Calu3 (cell line): ENCODE measurements at regions not wholly inside any gene's neighbourhood (a gene's known extent, or its start where the extent isn't known, plus 50 kb on each side); places are given as distances from the start of the nearest gene placed in this dataset.

Experiments
- BruUV-seq: library from RNA; stranded (reverse); fragments of 400-500 nt; replicated peaks from 2 replicates; lab custom pipeline; 2021; lab: Mats Ljungman, UMichigan
- CTCF ChIA-PET: fragments of 300-600 bp; sonication (Branson Sonifier 250); formaldehyde crosslinking; loops from one replicate; lab custom pipeline; 2022; ENCODE audit warnings: antibody characterized with exemption; lab: Charles Lee
- DNase-seq: peaks from one replicate; pipeline ENCODE4 v3.0.0; 2022
- H3K27ac Mint-ChIP-seq: one replicate; pipeline ENCODE4 v1.8.0; 2022; ENCODE audit warnings: mixed read lengths; ENCODE audit not compliant: unreplicated experiment
- H3K27me3 Mint-ChIP-seq: one replicate; pipeline ENCODE4 v1.8.0; 2022; ENCODE audit warnings: mixed read lengths; ENCODE audit not compliant: unreplicated experiment
- H3K36me3 Mint-ChIP-seq: one replicate; pipeline ENCODE4 v1.8.0; 2022; ENCODE audit warnings: mild to moderate bottlenecking, moderate library complexity, mixed read lengths; ENCODE audit not compliant: insufficient read depth, unreplicated experiment
- H3K4me1 Mint-ChIP-seq: one replicate; pipeline ENCODE4 v1.8.0; 2022; ENCODE audit warnings: mild to moderate bottlenecking, low read depth, mixed read lengths; ENCODE audit not compliant: unreplicated experiment
- H3K4me3 Mint-ChIP-seq: one replicate; pipeline ENCODE4 v1.8.0; 2022; ENCODE audit warnings: mild to moderate bottlenecking, low read depth, moderate library complexity, mixed read lengths; ENCODE audit not compliant: unreplicated experiment
- H3K9me3 Mint-ChIP-seq: one replicate; pipeline ENCODE4 v1.8.0; 2022; ENCODE audit warnings: low read depth, mixed read lengths; ENCODE audit not compliant: unreplicated experiment
- intact Hi-C: fragments of 100-400 bp; cut with micrococcal nuclease; formaldehyde crosslinking; loops from one replicate; pipeline ENCODE4 v1.10.0; 2022; ENCODE audit not compliant: unreplicated experiment
- TF ChIP-seq, protein P1 (sequence below): fragments of 200-600 bp; IDR thresholded peaks from one replicate; pipeline ENCODE4 v1.8.0; 2022; ENCODE audit warnings: antibody characterized with exemption; ENCODE audit not compliant: unreplicated experiment

DNA sequence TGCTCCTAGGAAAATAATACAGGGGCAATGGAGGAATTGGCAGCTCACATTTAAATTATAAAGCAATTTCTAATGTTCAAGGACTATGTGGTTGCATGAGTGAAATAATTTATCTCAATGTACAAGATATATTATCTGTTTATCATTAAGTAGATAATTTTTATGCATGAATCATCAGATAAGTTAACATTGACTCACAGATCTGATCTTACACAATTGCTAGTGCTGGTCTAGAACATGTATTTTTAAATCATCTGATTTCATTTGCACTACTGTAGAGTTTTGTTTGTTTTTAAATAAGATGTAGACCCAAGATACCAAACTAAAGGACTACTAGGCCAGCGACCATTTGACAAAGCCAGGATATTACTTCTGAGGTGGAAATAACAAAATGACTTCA is 199.2 kb downstream of the BMP2 start:
- H3K27ac Mint-ChIP-seq: no peak overlapping the region
- no peak for DNase-seq
- peaks cover 11% of the 10 kb centered on the region for H3K4me1 Mint-ChIP-seq
- TF ChIP-seq, protein P1, sequence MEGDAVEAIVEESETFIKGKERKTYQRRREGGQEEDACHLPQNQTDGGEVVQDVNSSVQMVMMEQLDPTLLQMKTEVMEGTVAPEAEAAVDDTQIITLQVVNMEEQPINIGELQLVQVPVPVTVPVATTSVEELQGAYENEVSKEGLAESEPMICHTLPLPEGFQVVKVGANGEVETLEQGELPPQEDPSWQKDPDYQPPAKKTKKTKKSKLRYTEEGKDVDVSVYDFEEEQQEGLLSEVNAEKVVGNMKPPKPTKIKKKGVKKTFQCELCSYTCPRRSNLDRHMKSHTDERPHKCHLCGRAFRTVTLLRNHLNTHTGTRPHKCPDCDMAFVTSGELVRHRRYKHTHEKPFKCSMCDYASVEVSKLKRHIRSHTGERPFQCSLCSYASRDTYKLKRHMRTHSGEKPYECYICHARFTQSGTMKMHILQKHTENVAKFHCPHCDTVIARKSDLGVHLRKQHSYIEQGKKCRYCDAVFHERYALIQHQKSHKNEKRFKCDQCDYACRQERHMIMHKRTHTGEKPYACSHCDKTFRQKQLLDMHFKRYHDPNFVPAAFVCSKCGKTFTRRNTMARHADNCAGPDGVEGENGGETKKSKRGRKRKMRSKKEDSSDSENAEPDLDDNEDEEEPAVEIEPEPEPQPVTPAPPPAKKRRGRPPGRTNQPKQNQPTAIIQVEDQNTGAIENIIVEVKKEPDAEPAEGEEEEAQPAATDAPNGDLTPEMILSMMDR: no peak
- no peak overlapping the region for H3K4me3 Mint-ChIP-seq
- H3K27me3 Mint-ChIP-seq: no peaks in the 10 kb centered on the region
- BruUV-seq: no TSS peak
- CTCF ChIA-PET: no interaction called here
- no peaks in the 10 kb centered on the region for H3K36me3 Mint-ChIP-seq
- intact Hi-C loops: no loop called here
- H3K9me3 Mint-ChIP-seq: no peaks in the 10 kb centered on the region

DNA sequence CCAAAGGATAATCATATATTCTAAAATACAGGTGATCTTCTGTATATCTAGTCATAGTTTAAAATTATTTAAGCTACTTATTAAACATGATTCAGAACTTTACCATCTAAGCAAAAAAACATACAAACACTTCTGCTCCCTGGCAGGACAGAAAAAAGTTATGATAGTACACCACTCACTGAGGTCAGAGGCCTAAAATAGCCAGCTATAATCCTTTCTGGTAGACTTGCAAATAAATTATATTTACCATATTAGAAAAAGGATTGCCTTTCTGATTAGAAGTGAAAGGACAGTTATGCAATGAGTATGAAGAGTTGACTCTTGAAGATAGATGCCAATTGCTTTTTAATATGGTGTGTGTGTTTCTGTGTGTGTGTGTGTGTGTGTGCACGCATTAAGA is 207.4 kb downstream of the BMP2 start:
- intact Hi-C loops: no loop called here
- Mint-ChIP-seq H3K27ac (no peak overlapping the region), H3K36me3 (no peaks in the 10 kb centered on the region), H3K4me3 (no peak overlapping the region), H3K27me3 (no peaks in the 10 kb centered on the region), H3K4me1 (no peaks in the 10 kb centered on the region), H3K9me3 (peaks cover 2% of the 10 kb centered on the region)
- no peak for DNase-seq
- no TSS peak for BruUV-seq
- CTCF ChIA-PET: no interaction called here
- TF ChIP-seq, protein P1: no peak

DNA sequence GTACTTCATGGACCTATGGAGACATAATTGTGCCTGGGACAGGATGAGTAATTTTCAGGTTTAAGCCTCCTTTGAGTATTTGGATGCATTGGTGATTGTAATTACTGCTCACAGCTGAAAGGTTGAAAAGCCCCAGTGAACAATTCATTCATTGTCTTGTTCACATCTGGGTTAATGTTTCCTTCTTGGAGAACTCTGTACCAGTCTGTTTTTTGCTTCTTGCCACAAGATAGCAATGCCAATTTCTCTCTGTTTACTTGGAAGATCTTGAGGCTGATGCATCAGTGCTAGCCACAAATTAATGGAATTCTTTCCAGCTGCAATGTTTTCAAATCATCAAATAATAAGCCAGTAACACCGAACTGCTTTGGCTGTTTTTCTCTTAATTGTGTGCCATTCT is 207.8 kb downstream of the BMP2 start:
- intact Hi-C loops: no loop called here
- Mint-ChIP-seq H3K4me1 (no peaks in the 10 kb centered on the region), H3K4me3 (no peak overlapping the region), H3K9me3 (peaks cover 2% of the 10 kb centered on the region), H3K27me3 (no peaks in the 10 kb centered on the region), H3K27ac (no peak overlapping the region), H3K36me3 (no peaks in the 10 kb centered on the region)
- no TSS peak for BruUV-seq
- CTCF ChIA-PET: no interaction called here
- no peak for DNase-seq
- TF ChIP-seq, protein P1: no peak

DNA sequence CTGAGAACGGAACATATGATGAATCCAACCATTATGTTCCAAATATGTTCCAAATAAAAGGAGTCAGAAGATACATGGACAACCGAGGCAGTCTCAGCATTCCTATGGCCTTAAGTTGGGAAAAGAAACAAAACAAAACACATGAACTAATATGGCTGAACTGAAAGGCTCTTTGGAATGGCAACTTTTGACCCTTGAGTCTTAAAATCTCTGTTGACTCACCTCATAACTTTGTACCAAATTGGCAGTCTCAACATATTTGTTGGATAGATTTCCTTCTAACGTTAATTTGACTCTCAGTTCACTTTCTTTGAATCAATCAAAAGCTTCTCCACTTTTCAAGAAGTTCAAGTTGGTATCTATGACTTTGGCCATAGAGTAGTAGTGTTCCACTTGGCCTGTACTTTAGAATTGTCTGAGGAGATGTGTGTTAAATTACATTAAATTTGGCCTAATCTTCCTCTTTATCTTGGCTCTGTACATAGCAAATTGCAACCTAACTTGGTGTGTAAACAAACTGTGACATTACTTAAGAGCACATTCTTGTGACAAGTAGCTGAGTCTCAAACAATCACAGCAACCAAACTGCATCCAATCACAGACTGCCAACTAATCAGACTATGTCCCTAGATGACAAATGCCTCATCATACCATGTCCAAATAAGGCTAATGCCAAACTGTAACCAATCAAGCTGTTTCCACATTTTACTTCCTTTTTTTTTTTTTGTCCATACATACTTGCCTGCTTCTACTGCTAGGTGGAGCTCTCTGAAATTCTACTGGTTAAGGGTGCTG is 208.8 kb downstream of the BMP2 start:
- no peaks in the 10 kb centered on the region for H3K27me3 Mint-ChIP-seq
- no TSS peak for BruUV-seq
- H3K9me3 Mint-ChIP-seq: peaks cover 2% of the 10 kb centered on the region
- no peak overlapping the region for H3K4me3 Mint-ChIP-seq
- intact Hi-C loops: no loop called here
- no peaks in the 10 kb centered on the region for H3K4me1 Mint-ChIP-seq
- H3K27ac Mint-ChIP-seq: no peak overlapping the region
- CTCF ChIA-PET: no interaction called here
- no peaks in the 10 kb centered on the region for H3K36me3 Mint-ChIP-seq
- TF ChIP-seq, protein P1: no peak
- no peak for DNase-seq
